H1 (cell line): ENCODE measurements at regions not wholly inside any gene's neighbourhood (a gene's known extent, or its start where the extent isn't known, plus 50 kb on each side); places are given as distances from the start of the nearest gene placed in this dataset.

ENCODE experiments used
- CTCF ChIA-PET: fragments of 300-600 bp; sonication (Branson Sonifier 250); formaldehyde crosslinking; loops from one replicate; lab custom pipeline; 2021; ENCODE audit not compliant: partially characterized antibody; lab: Charles Lee
- POLR2A ChIA-PET: fragments of 300-600 bp; sonication (Branson Sonifier 250); formaldehyde crosslinking; loops from one replicate; lab custom pipeline; 2021; ENCODE audit warnings: inconsistent platforms; ENCODE audit not compliant: partially characterized antibody; lab: Charles Lee
- DNase-seq, 2 experiments: peaks; one replicate each; pipeline versions ENCODE4 v3.0.0 to v3.0.0-alpha.2; 2010 to 2022; ENCODE audit warnings: low spot score in 2 of 2, low read depth in 1 of 2, mixed read lengths in 1 of 2
- FAIRE-seq: peaks from 2 replicates; lab custom pipeline; 2011; peaks lifted over from hg19 to GRCh38; lab: Jason Lieb, UNC
- H2AFZ ChIP-seq: 2 replicates; pipeline ENCODE4 v1.8.1; 2012; ENCODE audit warnings: low read length, inconsistent platforms
- H2AK5ac ChIP-seq: 2 replicates; pipeline ENCODE4 v1.6.1; 2013; ENCODE audit warnings: low read depth, low read length
- H2BK120ac ChIP-seq: replicated peaks from 2 replicates; pipeline ENCODE3; 2013; ENCODE audit warnings: low read depth, low read length, inconsistent platforms
- H2BK12ac ChIP-seq: 2 replicates; pipeline ENCODE4 v1.6.1; 2013; ENCODE audit warnings: low read depth, low read length
- H2BK15ac ChIP-seq: 2 replicates; pipeline ENCODE4 v1.6.1; 2013; ENCODE audit warnings: low read length
- H2BK20ac ChIP-seq: 2 replicates; pipeline ENCODE4 v1.6.1; 2013; ENCODE audit warnings: low read length
- H2BK5ac ChIP-seq: 2 replicates; pipeline ENCODE4 v1.6.1; 2013; ENCODE audit warnings: low read depth, low read length
- H3K14ac ChIP-seq: 2 replicates; pipeline ENCODE4 v1.6.1; 2013; ENCODE audit warnings: inconsistent platforms; ENCODE audit not compliant: insufficient read length
- H3K18ac ChIP-seq: 2 replicates; pipeline ENCODE4 v1.6.1; 2013; ENCODE audit warnings: low read length; ENCODE audit errors: extremely low read depth
- H3K23ac ChIP-seq: 2 replicates; pipeline ENCODE4 v1.6.1; 2013; ENCODE audit warnings: inconsistent platforms; ENCODE audit not compliant: insufficient read length
- H3K23me2 ChIP-seq: 2 replicates; pipeline ENCODE4 v1.6.1; 2013; ENCODE audit warnings: low read depth, low read length
- H3K27ac ChIP-seq: 2 replicates; pipeline ENCODE4 v1.6.1; 2011; ENCODE audit warnings: low read depth, low read length, inconsistent platforms
- H3K27me3 ChIP-seq, 4 experiments: replicated peaks in 1 of 4; 1 replicate in 1 of 4; 2 replicates in 3 of 4; pipeline versions ENCODE4 v1.6.1 to v1.8.1; 2011 to 2013; ENCODE audit warnings: low read length in 3 of 4, mild to moderate bottlenecking in 3 of 4, inconsistent platforms in 2 of 4, mixed read lengths in 2 of 4, moderate library complexity in 1 of 4; ENCODE audit not compliant: control insufficient read depth in 3 of 4, insufficient read depth in 3 of 4; ENCODE audit errors: extremely low read depth in 1 of 4
- H3K36me3 ChIP-seq, 4 experiments: 2 replicates each; pipeline versions ENCODE4 v1.6.1 to v1.8.1; 2011 to 2013; ENCODE audit warnings: mild to moderate bottlenecking in 4 of 4, low read length in 3 of 4, moderate library complexity in 2 of 4, control low read depth in 1 of 4, inconsistent platforms in 1 of 4; ENCODE audit not compliant: insufficient read depth in 4 of 4, control insufficient read depth in 2 of 4
- H3K4ac ChIP-seq: replicated peaks from 2 replicates; pipeline ENCODE3; 2013; ENCODE audit warnings: low read length, low read depth, mixed read lengths, inconsistent platforms; ENCODE audit not compliant: insufficient read length
- H3K4me1 ChIP-seq, 4 experiments: replicated peaks in 1 of 4; 1 replicate in 1 of 4; 2 replicates in 3 of 4; pipeline versions ENCODE4 v1.6.1 to v1.8.1; 2011 to 2013; ENCODE audit warnings: low read length in 3 of 4, inconsistent platforms in 2 of 4, mixed read lengths in 1 of 4; ENCODE audit not compliant: insufficient read depth in 4 of 4, control insufficient read depth in 3 of 4
- H3K4me2 ChIP-seq, 2 experiments: 2 replicates each; pipeline versions ENCODE4 v1.6.1 to v1.8.1; 2011 to 2013; ENCODE audit warnings: low read depth in 2 of 2, low read length in 2 of 2, control low read depth in 1 of 2, inconsistent platforms in 1 of 2, mild to moderate bottlenecking in 1 of 2; ENCODE audit not compliant: insufficient read depth in 1 of 2
- H3K4me3 ChIP-seq, 4 experiments: fragments of 200-600, 300-600 bp in 1 of 4; sonication (generic), shearing (Covaris generic), sonication (Bioruptor Twin) in 1 of 4; 2 replicates each; pipeline versions ENCODE4 v1.5.1 to v1.8.1; 2011 to 2016; ENCODE audit warnings: low read length in 4 of 4, low read depth in 3 of 4, control low read depth in 2 of 4, inconsistent platforms in 2 of 4, mild to moderate bottlenecking in 2 of 4, mixed read lengths in 1 of 4, moderate library complexity in 1 of 4; ENCODE audit not compliant: insufficient read depth in 2 of 4; ENCODE audit errors: extremely low read depth in 1 of 4
- H3K56ac ChIP-seq: replicated peaks from 2 replicates; pipeline ENCODE3; 2013; ENCODE audit warnings: low read depth, mild to moderate bottlenecking, mixed read lengths, low read length, inconsistent platforms; ENCODE audit not compliant: insufficient read length
- H3K79me1 ChIP-seq: 2 replicates; pipeline ENCODE4 v1.6.1; 2013; ENCODE audit warnings: low read depth, low read length, control low read depth
- H3K79me2 ChIP-seq, 2 experiments: 2 replicates each; pipeline versions ENCODE4 v1.6.1 to v1.8.1; 2012 to 2013; ENCODE audit warnings: low read length in 2 of 2, mild to moderate bottlenecking in 2 of 2, inconsistent platforms in 1 of 2; ENCODE audit not compliant: insufficient read depth in 2 of 2, control insufficient read depth in 1 of 2
- H3K9ac ChIP-seq, 4 experiments: replicated peaks in 1 of 4; 1 replicate in 1 of 4; 2 replicates in 3 of 4; pipeline versions ENCODE4 v1.6.1 to v1.8.1; 2011 to 2013; ENCODE audit warnings: low read depth in 3 of 4, low read length in 3 of 4, control low read depth in 2 of 4, mild to moderate bottlenecking in 2 of 4, moderate library complexity in 2 of 4, inconsistent platforms in 1 of 4; ENCODE audit errors: extremely low read depth in 1 of 4
- H3K9me3 ChIP-seq, 2 experiments: 2 replicates each; pipeline versions ENCODE4 v1.6.1 to v1.8.1; 2012 to 2013; ENCODE audit warnings: mild to moderate bottlenecking in 2 of 2, moderate library complexity in 2 of 2, control low read depth in 1 of 2, inconsistent platforms in 1 of 2, low read depth in 1 of 2, low read length in 1 of 2, mixed read lengths in 1 of 2; ENCODE audit not compliant: insufficient read depth in 2 of 2
- H4K20me1 ChIP-seq, 2 experiments: replicated peaks in 1 of 2; 2 replicates each; pipeline versions ENCODE3 to v1.8.1; 2011 to 2013; ENCODE audit warnings: inconsistent platforms in 2 of 2, low read length in 2 of 2, mild to moderate bottlenecking in 1 of 2; ENCODE audit not compliant: insufficient read depth in 2 of 2, control insufficient read depth in 1 of 2
- H4K5ac ChIP-seq: 2 replicates; pipeline ENCODE4 v1.6.1; 2013; ENCODE audit warnings: low read length, low read depth, mixed read lengths, inconsistent platforms; ENCODE audit not compliant: insufficient read length
- H4K8ac ChIP-seq: 2 replicates; pipeline ENCODE4 v1.8.0; 2013; ENCODE audit warnings: mild to moderate bottlenecking, moderate library complexity, low read length, inconsistent platforms; ENCODE audit not compliant: insufficient read depth; ENCODE audit errors: extremely low read depth
- H4K91ac ChIP-seq: replicated peaks from 2 replicates; pipeline ENCODE3; 2013; ENCODE audit warnings: low read length, mixed read lengths, inconsistent platforms; ENCODE audit not compliant: insufficient read length
- BRCA1 ChIP-seq: IDR thresholded peaks from 2 replicates; pipeline ENCODE4 v1.6.1; 2012; ENCODE audit warnings: low read depth, low read length, improper control_type of control experiment
- E2F6 ChIP-seq: IDR thresholded peaks from 2 replicates; pipeline ENCODE4 v1.6.1; 2012; ENCODE audit warnings: inconsistent platforms
- EP300 ChIP-seq, 2 experiments: IDR thresholded peaks; 1 replicate in 1 of 2; 2 replicates in 1 of 2; pipeline ENCODE4 v1.6.1; 2011 to 2012; ENCODE audit warnings: low read depth in 2 of 2, low read length in 2 of 2, mild to moderate bottlenecking in 2 of 2, borderline replicate concordance in 1 of 2, inconsistent platforms in 1 of 2, moderate library complexity in 1 of 2
- HDAC2 ChIP-seq, 2 experiments: fragments of 300-600 bp in 1 of 2; sonication (generic) in 1 of 2; IDR thresholded peaks; 2 replicates each; pipeline ENCODE4 v1.6.1; 2011 to 2012; ENCODE audit warnings: low read depth in 2 of 2, low read length in 2 of 2, mild to moderate bottlenecking in 2 of 2, moderate library complexity in 2 of 2, borderline replicate concordance in 1 of 2, inconsistent platforms in 1 of 2
- JUN ChIP-seq: IDR thresholded peaks from 2 replicates; pipeline ENCODE4 v1.6.1; 2011; ENCODE audit warnings: low read depth, mild to moderate bottlenecking, improper control_type of control experiment, low read length
- KDM1A ChIP-seq: fragments of 200-600, 300-600 bp; sonication (generic); IDR thresholded peaks from 2 replicates; pipeline ENCODE4 v1.7.1; 2016; ENCODE audit warnings: mild to moderate bottlenecking, low read length, borderline replicate concordance
- KDM4A ChIP-seq: IDR thresholded peaks from one replicate; pipeline ENCODE4 v1.7.1; 2012; ENCODE audit warnings: low read depth, mild to moderate bottlenecking, moderate library complexity, low read length, inconsistent platforms; ENCODE audit not compliant: severe bottlenecking
- NANOG ChIP-seq: IDR thresholded peaks from 2 replicates; pipeline ENCODE4 v1.6.1; 2011; ENCODE audit warnings: low read length, low read depth, mild to moderate bottlenecking, inconsistent platforms; ENCODE audit not compliant: insufficient read depth, poor library complexity, severe bottlenecking
- POLR2A ChIP-seq, 2 experiments: IDR thresholded peaks; 1 replicate in 1 of 2; 2 replicates in 1 of 2; pipeline ENCODE4 v1.6.1; 2011; ENCODE audit warnings: low read depth in 2 of 2, low read length in 2 of 2, mild to moderate bottlenecking in 2 of 2; ENCODE audit errors: control extremely low read depth in 1 of 2
- POU5F1 ChIP-seq: IDR thresholded peaks from 2 replicates; pipeline ENCODE4 v1.6.1; 2011; ENCODE audit warnings: low read depth, mild to moderate bottlenecking, low read length, moderate library complexity
- SIN3A ChIP-seq, 2 experiments: IDR thresholded peaks in 1 of 2; conservative IDR thresholded peaks in 1 of 2; 2 replicates each; pipeline ENCODE4 v1.6.1; 2011 to 2012; ENCODE audit warnings: low read length in 2 of 2, improper control_type of control experiment in 1 of 2, low read depth in 1 of 2, mild to moderate bottlenecking in 1 of 2
- SP1 ChIP-seq: IDR thresholded peaks from 2 replicates; pipeline ENCODE4 v1.6.1; 2011; ENCODE audit warnings: low read depth, low read length
- WGBS, 2 experiments: shearing (Covaris generic) in 1 of 2; methylation state at CpG; one replicate each; pipeline versions ENCODE4 v1.1.6 to v1.1.7; 2013 to 2015; ENCODE audit warnings: low lambda C conversion rate in 2 of 2, mixed read lengths in 2 of 2, inconsistent platforms in 1 of 2, low coverage in 1 of 2, missing lambda C conversion rate in 1 of 2; ENCODE audit not compliant: insufficient replicate concordance in 2 of 2, insufficient coverage in 1 of 2, insufficient read length in 1 of 2; ENCODE audit errors: extremely low coverage in 1 of 2, missing lambda C conversion rate in 1 of 2; 5-methylcytosine and 5-hydroxymethylcytosine counted together

DNA sequence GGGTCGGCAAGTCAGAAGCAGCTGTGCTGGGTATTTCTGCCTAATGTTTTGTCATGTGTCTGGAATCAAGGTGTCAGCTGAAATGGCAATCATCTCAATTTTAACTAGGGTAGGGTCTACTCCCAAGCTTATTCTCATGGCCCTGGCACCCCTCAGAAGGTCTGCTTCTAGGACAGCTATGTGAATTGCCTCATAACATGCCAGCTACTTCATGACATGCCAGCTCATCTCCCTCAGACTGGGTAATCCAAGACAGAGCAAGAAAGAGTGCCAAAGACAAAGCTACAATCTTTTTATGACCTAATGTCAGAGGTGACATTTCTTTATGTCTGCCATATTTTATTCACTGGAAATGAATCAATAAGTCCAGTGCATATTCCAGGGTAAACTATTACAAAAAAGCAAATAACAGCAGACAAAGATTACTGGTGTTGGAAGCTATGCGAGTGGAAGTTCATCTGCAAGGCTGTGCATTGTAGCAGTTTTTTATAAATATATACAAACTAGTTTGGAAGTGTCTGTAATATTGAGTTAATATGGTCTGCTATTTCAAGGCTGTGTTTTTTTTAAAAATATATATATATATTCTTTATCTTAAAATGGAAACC, 153.3 kb downstream of the FSIP2 start:
- H4K8ac ChIP-seq, result no peak overlapping the region
- H3K9me3 ChIP-seq, result no peaks in the 10 kb centered on the region
- H3K4ac ChIP-seq, result no peak overlapping the region
- 86% methylated on average over 2 of the region's 2 CpGs; no CpG with 5 or more reads in 1 of the 2 experiments for WGBS, 2 experiments
- H3K4me2 ChIP-seq, result no peak overlapping the region
- no peak overlapping the region for H3K4me3 ChIP-seq
- no peak overlapping the region for H2BK120ac ChIP-seq
- no peaks in the 10 kb centered on the region for H3K36me3 ChIP-seq
- no peak overlapping the region for H3K14ac ChIP-seq
- no peak overlapping the region for H2BK12ac ChIP-seq
- H3K79me1 ChIP-seq, result no peaks in the 10 kb centered on the region
- H2AK5ac ChIP-seq, result no peak overlapping the region
- H4K91ac ChIP-seq, result no peak overlapping the region
- CTCF ChIA-PET, result interaction anchor here (0.7 to 2.0 kb wide), 3 partner anchors 16 to 267 kb away, joined by 3 to 6 read pairs (median 3); no protein-coding TSS in a partner anchor
- H3K4me1 ChIP-seq, result peaks cover 0 to 3% (median 0%) of the 10 kb centered on the region in 4 experiments; a peak in 1 of 7 replicates
- H2BK20ac ChIP-seq, result no peak overlapping the region
- POLR2A ChIA-PET, result no interaction called here
- H2AFZ ChIP-seq, result no peak overlapping the region
- no peak for FAIRE-seq
- H3K18ac ChIP-seq, result no peak overlapping the region
- no peaks in the 10 kb centered on the region for H3K79me2 ChIP-seq
- H3K27ac ChIP-seq, result no peak overlapping the region
- H2BK15ac ChIP-seq, result no peak overlapping the region
- no peaks in the 10 kb centered on the region for H3K23me2 ChIP-seq
- H3K27me3 ChIP-seq, result no peaks in the 10 kb centered on the region
- H4K20me1 ChIP-seq, result no peaks in the 10 kb centered on the region
- no peak overlapping the region for H4K5ac ChIP-seq
- H3K56ac ChIP-seq, result no peak overlapping the region
- DNase-seq, result no peak
- no peak overlapping the region for H3K23ac ChIP-seq
- no peak overlapping the region for H3K9ac ChIP-seq
- H2BK5ac ChIP-seq, result no peak overlapping the region
- TF ChIP-seq KDM1A (no peak), BRCA1 (no peak), POLR2A (IDR thresholded peaks at IDR 0.05; ENCODE audit: control extremely low read depth in 1 of 2, low read depth in 2 of 2, low read length in 2 of 2) (no peak), NANOG (no peak), SP1 (no peak), JUN (no peak), EP300 (IDR thresholded peaks at IDR 0.05; ENCODE audit: borderline replicate concordance in 1 of 2, low read depth in 2 of 2, low read length in 2 of 2) (no peak), HDAC2 (IDR thresholded peaks at IDR 0.05; ENCODE audit: borderline replicate concordance in 1 of 2, low read depth in 2 of 2, low read length in 2 of 2) (no peak), SIN3A (conservative IDR thresholded peaks at IDR 0.05 in 1 of 2, IDR thresholded peaks at IDR 0.05 in 1 of 2; ENCODE audit: low read depth in 1 of 2, low read length in 2 of 2) (no peak), E2F6 (no peak), KDM4A (no peak), POU5F1 (no peak)
